ENCODE measurements at regions not wholly inside any gene's neighbourhood (a gene's known extent, or its start where the extent isn't known, plus 50 kb on each side); places are given as distances from the start of the nearest gene placed in this dataset.
A peak's percentile ranks its signal among the peaks of the same experiment; 100 is the strongest.

DNA sequence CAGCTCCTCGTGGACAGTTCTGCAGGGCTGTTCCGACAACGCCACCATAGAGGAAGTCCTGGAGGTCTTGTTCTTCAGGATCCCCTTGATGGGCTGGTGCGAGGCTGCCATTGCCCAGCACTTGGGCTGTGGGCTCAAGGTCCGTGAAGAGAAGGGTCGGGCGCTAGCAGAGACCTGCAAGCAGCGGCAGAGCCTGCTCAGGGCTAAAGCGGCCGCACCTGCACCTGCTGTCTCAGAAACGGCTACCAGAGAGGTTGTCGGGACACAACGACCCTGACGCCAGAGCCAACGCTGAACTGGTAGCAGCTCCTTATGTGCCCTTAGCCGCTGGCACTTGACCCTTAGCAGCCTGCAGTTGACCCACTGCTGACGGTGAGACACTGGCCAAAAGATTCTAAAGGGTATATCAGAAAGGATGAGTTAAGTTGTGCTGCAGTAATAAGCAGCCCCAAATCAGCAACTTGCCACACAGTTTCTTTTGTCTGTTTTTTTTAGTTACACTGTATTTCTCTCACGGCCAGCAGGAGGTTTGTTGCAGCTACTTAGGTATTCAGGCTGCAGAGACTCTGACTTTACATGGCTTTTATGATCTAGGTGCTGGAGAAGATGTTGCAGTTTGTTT is 55.5 kb upstream of the ST6GAL2 start:
- H3K4me3 ChIP-seq (ENCODE audit: low read depth, low read length): no peak overlapping the region
- DNase-seq (ENCODE audit: low read depth): no peak

DNA sequence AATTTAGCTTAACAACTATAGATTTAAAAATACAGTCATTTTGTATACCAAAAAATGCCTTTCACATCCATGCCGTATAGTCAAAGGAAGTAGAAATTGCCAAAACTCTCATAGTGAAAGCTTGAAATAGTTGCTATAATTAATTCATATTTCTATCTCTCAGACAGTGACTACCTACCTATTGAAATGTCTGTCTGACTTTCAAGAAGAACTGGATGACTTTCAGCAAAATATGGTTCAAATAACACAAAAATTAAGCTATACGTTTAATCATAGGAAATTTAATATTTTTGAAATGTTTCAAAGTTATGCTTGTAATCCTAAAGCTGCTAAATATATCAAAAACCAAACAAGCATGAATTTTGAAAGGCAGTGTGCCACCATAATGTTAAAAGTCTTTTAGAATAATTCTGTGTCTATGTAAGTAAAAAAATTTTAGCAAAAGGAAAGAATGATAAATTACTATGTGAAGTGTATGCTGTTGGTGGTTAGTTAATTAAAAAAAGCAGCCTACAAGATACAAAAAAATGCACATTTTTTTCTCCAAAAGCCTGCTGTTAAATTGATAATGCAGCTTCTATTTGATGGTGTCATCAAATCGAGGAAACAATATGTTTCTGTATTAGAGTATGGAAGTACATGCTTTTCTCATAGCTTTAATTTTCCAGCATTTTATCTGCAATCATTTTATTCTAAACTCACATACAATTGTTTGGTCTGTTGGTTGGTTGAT is 57.7 kb upstream of the ST6GAL2 start:
- DNase-seq (ENCODE audit: low read depth): no peak
- H3K4me3 ChIP-seq (ENCODE audit: low read depth, low read length): no peak overlapping the region

DNA sequence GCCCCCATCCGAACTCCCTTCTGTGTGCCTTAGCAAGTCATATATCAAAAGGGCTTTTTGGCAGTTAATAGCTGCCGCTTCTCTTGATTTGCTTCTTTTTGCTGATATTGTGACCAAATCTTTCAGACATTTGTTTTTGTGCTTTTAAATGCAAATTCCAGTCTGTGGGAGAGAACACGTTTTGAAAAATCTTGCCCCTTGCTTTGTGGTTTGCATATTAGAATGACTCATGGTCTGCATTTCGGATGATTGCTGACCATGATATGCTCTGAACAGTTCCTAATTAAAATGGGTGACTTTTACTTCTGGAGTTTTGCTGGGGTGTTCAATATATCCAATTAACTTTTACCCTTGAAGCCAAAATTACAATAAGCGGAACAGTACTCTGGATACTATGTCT is 58.2 kb upstream of the ST6GAL2 start:
- no peak overlapping the region for H3K4me3 ChIP-seq (ENCODE audit: low read depth, low read length)
- DNase-seq (ENCODE audit: low read depth): peak; percentile 41

DNA sequence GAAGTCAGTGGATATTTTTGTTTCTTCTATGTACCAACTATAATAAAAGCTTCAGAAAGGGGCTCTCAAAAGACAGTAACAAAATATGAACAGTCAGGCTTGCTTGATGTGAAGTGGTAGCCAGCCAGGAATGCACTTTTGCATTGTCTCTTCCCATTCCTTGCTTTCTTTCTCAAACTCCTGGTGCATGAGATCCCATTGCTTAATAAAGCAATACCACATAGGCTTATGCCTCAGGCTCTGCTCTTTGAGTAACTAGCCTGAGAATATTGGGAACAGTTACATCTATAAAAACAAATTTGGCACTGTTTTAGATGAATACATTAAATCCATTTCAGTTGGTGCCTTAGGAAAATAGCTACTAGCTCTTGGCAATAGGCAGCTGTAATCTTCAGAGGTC is 62.6 kb upstream of the ST6GAL2 start:
- H3K4me3 ChIP-seq (ENCODE audit: low read depth, low read length): no peak overlapping the region
- no peak for DNase-seq (ENCODE audit: low read depth)

DNA sequence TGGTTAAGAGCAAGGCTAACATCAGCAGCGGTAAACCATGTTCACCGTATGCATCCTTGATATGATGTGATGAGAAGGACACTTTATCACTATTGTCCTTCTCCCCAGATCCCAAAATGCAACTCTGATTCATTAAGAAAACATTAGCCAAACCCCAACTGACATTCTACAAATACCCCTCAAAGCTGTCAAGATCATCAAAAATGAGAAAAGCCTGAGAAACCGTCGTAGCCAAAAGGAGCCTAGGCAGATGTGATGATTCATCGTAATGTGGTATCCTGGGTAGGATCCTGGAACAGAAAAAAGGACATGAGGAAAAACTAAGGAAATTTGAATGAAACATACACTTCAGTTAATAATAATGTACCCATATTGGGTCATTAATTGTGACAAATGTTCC is 67.3 kb upstream of the ST6GAL2 start:
- H3K4me3 ChIP-seq (ENCODE audit: low read depth, low read length): no peak overlapping the region
- DNase-seq (ENCODE audit: low read depth): no peak

DNA sequence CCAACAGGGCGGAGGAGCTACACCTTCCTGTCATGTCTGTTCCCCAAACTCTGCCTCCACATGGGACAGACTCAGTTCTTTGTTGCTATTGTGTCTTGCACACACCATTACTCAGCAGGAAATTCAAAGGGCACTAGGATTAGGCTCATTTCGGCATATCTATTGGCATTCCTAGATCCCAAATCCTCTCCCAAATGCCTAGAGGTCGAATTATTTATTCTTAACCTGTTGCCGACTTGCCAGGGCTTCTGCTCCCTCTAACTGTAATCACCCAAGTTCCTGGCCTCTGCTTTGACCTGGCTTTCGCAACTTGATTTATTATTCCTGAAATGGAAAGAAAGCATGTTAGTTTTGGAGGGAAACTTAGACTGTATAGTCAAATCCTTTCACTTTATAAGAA is 67.8 kb upstream of the ST6GAL2 start:
- H3K4me3 ChIP-seq (ENCODE audit: low read depth, low read length): no peak overlapping the region
- DNase-seq (ENCODE audit: low read depth): no peak

DNA sequence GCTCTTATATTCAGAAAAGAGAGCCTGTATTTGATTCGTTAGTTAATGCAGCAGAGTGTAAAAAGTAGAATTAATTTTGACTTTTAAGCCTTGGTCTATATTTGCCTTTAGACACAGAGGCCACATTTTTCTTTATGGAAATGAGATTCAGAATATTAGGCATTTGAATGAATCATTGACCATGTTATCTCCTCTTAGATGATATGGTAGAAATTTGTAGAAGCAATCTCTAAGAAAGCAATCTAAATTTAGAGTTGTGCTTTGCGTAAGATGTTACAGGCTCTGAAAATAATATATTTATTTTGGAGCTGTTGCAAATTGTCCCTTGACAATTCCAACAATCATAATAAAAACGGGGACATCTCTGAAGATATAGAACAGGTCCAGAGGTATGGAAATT is 68.3 kb upstream of the ST6GAL2 start:
- no peak overlapping the region for H3K4me3 ChIP-seq (ENCODE audit: low read depth, low read length)
- no peak for DNase-seq (ENCODE audit: low read depth)

DNA sequence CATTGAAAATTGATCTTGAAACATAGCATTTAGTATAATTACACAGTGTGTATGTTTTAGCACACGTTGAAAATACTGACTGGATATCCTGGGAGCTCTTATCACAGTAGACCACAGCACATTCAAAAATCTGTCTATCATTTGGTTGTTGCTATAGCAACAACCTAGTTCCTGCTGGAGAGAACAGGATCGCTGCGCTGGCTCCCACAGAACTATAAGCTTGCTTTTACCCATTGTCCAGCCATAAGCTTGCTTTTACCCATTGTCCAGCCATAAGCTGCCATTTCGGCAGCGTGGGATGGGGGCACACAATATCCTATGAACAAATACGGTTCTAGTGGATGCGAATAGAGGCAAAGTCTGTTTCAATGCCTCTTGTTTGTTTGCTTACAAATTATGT is 70.4 kb upstream of the ST6GAL2 start:
- H3K4me3 ChIP-seq (ENCODE audit: low read depth, low read length): no peak overlapping the region
- no peak for DNase-seq (ENCODE audit: low read depth)

DNA sequence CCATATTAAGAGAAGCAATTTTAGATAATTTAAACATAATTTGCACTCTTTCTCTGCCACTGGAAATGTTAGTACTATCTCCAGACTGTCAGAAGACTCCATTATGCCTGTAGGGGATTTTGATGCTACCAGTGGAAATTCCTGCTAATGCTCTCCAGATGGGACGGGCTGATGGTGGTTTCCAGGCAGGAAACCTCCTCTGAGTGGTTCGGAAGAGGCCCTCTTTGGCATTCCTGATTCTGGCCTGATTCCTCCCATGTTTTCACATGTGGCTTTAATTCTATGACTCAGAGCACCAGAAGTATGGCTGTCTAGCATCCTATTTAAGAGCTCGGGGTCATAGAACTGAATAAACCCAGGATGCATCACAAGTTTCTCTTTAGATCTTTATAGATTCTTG is 70.9 kb upstream of the ST6GAL2 start:
- DNase-seq (ENCODE audit: low read depth): peak; percentile 95
- no peak overlapping the region for H3K4me3 ChIP-seq (ENCODE audit: low read depth, low read length)

DNA sequence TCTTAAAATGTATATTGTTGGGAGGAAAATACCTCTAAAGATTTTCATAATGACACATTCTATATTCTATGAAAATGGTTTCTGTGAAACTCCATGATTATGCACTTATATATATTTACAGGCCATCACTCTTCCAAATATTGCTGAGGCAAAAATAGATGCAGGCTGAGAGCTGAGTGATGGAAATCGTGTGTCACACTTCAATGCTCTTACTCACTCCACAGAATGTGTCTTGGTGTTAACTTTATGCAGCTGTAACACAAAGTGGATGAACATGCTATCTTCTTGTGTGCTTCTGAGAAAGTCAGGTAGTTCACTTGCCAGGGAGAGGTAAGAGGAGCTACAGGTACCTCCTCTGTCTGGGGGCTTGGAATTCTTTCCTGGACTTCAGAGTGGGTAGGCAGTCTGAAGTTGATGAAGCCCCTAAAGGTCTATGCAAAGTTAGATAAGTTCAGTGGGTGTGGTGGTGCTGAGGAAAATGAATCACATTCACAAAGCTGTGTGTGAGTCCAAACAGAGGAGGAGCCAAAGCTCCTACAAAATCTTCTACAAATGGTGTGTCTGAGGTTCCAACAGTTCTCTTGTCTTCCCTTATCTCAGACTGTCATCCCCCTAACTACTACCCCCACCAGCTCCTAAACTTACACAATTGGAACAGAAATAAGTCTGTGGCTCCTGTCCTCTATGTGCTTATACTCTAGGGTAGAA is 74.2 kb upstream of the ST6GAL2 start:
- DNase-seq (ENCODE audit: low read depth): no peak
- H3K4me3 ChIP-seq (ENCODE audit: low read depth, low read length): no peak overlapping the region

DNA sequence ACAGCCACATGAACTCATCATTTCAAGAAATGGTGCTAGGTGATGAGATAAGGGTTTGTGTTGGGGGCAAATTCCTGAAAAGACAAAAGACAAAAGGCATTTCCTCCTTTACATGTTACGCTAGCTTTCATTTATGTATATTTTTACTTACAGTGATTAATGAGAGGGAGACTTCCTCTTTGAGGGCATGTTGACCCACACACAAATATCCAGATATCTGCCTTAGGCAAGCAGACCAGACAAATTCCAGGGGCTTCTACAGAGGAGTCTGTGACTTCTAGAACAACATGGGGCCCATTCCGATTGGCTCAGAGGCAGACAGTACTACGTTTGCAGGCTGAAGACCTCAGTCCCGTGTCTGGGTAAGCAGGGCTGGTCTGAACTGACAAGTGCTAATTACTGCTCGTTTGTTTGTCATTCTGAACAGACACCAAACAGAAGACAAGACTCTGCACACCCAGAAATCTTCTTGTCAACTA is 74.8 kb upstream of the ST6GAL2 start:
- H3K4me3 ChIP-seq (ENCODE audit: low read depth, low read length): no peak overlapping the region
- no peak for DNase-seq (ENCODE audit: low read depth)

DNA sequence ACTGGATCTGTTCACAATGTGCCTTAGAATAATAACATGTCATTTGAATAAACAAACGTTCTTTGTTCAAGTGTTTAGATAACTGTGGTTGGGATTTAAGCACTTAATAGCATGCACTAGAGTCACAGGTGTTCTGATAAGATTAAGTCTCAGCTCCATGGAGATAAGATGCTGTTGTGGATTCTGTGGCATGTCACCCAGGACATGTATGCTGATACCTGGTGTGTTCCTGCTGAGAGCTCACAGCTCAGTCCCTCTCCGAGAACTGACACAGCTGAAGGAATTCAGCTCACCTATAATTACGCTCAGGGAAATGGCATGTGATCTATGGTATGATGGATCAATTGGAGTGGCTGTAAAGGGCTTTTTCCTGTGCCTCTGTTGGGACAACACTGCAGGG is 75.4 kb upstream of the ST6GAL2 start:
- no peak overlapping the region for H3K4me3 ChIP-seq (ENCODE audit: low read depth, low read length)
- DNase-seq (ENCODE audit: low read depth): no peak

DNA sequence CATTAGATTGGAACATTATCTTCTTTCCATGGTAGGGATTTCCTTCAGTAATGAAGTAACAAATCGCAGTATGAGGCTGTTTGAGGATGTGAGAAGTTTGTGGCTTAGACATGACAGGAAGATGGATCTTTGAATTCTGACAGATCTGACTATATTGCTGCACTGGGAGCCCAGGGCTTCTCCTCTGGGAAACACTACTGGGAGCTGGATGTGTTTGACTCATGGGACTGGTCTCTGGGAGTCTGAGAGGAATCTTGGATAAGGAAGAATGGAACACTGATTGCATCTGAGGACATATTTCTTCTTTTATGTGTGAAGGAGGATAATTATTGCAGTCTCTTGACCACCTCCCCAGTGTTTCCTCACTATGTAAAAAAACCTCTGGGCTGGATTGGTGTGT is 77.2 kb upstream of the ST6GAL2 start:
- H3K4me3 ChIP-seq (ENCODE audit: low read depth, low read length): no peak overlapping the region
- no peak for DNase-seq (ENCODE audit: low read depth)

DNA sequence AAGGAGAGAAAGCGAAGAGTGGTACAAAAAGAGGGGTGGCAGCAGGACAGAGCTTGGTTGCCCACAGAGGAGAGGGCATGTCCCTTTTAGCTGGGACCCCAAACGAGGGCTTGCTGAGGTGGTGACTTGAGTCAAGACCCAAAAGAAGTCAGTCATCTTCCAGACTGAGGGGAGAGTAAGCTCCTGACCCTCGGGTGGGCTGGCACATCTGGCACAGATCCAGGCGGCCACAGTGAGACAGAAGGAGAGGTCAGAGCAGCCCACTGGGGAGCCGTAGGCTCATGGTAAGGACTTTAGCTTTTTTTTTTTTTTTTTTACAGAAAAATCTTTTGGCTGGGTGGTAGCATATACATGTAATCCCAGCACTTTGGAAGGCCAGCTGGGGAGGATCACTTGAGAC is 77.9 kb upstream of the ST6GAL2 start:
- DNase-seq (ENCODE audit: low read depth): no peak
- no peak overlapping the region for H3K4me3 ChIP-seq (ENCODE audit: low read depth, low read length)

DNA sequence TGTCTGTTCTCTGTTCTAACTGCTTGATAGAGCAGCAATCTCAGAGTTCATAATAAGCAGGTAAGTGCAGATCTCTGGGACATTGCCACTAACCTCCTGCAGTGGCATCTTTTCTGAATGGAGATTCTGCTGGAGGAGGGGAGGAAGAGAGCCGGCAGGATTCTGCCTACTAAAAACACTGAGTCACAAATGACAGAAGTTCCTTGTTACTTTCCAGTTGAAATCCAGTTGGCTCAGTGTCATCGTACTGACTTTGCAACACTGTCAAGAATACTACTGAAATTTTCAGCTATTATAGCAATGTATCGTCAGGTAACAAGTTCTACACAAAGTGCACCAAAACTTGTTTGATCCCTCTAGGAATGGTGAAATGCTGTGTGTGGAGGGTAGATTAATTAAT is 79.6 kb upstream of the ST6GAL2 start:
- no peak overlapping the region for H3K4me3 ChIP-seq (ENCODE audit: low read depth, low read length)
- DNase-seq (ENCODE audit: low read depth): no peak

DNA sequence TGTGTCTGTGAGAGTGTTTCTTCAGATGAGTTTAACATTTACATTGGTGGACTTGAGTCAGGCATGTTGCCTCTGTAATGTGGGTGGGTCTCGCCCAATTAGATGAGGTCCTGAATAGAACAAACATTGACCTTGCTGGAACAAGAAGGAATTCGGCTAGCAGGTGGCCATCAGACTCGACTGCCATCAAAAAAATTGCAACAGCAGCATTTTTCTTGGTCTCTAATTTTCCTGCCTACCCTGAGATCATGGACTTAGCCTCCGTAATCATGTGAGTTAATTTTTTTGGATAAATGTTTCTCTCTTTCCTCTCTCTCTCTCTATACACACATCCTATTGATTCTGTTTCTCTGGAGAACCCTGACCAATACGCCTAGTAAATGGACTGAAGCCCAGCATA is 83.8 kb upstream of the ST6GAL2 start:
- DNase-seq (ENCODE audit: low read depth): no peak
- H3K4me3 ChIP-seq (ENCODE audit: low read depth, low read length): no peak overlapping the region

DNA sequence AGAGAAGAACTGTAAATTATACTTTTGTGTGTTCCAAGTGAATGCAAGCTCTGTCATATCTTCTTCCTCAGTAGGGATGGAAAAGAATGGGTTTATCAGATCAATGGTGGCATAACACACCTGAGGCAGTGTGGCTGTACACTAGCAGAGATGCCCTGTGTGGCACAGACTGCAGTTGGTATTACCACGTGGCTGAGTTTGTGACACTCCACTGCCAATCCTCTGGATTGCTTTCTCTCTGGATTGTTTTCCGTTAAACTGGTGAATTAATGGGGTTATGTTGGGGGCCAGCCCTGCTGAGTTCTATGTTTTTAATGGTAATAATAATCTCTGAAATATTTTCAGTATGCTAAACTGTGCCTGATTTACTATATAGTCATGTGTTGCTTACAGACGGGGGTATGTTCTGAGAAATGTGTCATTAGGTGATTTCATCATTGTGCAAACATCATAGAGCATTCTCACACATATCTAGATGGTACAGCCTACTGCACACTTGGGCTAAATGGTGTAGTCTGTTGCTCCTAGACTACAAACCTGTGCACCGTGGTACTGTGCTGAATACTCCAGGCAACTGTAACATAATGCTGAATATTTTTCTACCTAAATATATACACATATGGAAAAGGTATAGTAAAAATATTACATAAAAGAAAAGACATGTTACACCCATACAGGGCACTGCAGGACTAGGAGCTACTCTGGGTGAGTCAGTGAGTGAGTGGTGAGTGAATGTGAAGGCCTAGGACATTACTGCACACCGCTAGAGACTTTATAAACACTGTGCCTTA is 84.7 kb upstream of the ST6GAL2 start:
- peak; percentile 66 for DNase-seq (ENCODE audit: low read depth)

DNA sequence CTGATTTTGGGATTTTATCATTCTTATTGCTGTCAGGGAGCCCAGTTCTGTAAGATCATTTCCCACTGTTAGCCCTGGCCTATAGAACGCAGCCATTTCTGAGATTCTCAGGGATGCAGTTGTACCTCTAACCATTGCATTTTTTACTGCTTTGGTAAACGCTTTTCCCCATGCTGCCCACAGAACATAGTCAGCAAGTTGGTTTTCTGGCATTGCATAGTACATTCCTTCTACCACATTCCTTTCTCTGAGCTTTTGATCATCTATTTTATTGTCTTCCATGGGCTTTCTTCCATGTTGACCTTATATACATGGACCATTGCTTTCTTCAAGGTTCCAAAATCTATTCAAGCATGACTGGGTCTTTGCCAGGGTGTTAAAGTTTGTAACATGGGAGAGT is 86.8 kb upstream of the ST6GAL2 start:
- DNase-seq (ENCODE audit: low read depth): no peak
- no peak overlapping the region for H3K4me3 ChIP-seq (ENCODE audit: low read depth, low read length)

More for the DNA sequence above, 84.7 kb upstream of the ST6GAL2 start:
- H3K4me3 ChIP-seq (ENCODE audit: low read depth, low read length): no peak overlapping the region

DNA sequence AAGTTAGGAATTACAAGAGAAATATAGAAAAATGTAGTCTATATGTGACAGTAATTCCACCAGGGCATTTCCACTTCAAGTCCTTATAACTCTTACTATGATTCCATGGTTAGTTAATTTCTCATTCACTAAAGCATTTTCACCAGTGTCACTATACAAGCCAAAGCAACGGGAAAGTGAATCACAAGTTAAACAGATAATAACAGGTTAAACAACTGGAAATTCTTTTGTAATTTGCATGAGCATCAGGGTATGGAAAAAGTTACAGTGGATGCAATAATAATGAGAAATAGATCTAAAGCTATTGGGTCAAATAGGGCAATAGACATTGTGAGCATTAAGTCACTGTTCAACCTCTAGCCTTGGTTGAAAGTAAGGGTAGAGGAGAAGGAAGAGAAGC is 88.9 kb upstream of the ST6GAL2 start:
- H3K4me3 ChIP-seq (ENCODE audit: low read depth, low read length): no peak overlapping the region
- DNase-seq (ENCODE audit: low read depth): no peak

DNA sequence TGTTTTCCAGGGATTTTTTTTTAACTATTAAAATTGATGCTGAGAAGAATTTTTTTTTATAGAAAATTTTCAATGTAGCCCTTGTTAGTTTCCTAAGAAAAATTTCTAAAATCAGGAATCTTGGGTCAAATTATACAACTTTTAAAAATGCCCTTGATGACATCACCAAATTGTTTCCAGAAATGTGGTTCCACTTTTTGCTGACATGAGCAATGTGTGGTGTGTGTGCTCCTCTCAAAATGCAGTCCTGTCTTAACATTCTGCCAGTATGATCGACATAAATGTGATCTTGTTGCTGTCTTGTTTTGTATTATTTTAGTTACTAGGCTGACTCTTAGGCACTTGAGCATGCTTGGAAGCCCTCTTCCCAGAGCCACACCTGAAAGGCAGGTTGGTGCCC is 89.7 kb upstream of the ST6GAL2 start:
- DNase-seq (ENCODE audit: low read depth): no peak
- no peak overlapping the region for H3K4me3 ChIP-seq (ENCODE audit: low read depth, low read length)
